ENCODE measurements at regions not wholly inside any gene's neighbourhood (a gene's known extent, or its start where the extent isn't known, plus 50 kb on each side); places are given as distances from the start of the nearest gene placed in this dataset.

- intact Hi-C loops (cut with DNase I), result loop anchor here (5.0 kb wide), 1 partner anchor 1395 kb away; no protein-coding TSS in a partner anchor
These were observed 97.2 kb downstream of the TRIM36 start for GRCh38 chr5:115072266-115073064.

DNA sequence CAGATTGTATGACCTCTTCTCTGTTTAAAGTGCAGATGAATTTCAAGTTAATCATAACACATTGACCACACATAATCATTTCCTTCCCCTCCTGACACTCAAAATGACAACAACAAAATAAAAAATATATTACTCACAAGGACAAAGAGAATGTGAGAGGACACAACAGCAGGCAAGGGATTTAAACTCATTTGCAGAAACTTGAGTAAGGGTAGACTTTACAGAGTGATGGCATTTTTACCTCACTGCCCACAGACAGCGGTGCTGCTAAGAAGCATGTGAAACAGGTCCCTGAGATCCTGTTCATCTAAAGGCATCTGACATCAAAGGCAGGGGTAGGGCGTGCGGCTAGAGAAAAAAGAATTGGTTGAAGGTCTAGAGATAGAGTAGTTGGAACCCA is 99.0 kb downstream of the TRIM36 start:
- intact Hi-C loops (cut with DNase I), result loop anchor here (5.0 kb wide), 1 partner anchor 1393 kb away; no protein-coding TSS in a partner anchor
- no peak for DNase-seq

More at GRCh38 chr5:115072266-115073064, 97.2 kb downstream of the TRIM36 start:
- DNase-seq, result no peak

- intact Hi-C loops (cut with DNase I), result loop anchor here (5.0 kb wide), 2 partner anchors 1382 to 1457 kb away; no protein-coding TSS in a partner anchor
- peak in 7 of 10 donors; percentile 17 to 84 (median 32) for DNase-seq
These were observed 100.4 kb downstream of the TRIM36 start for GRCh38 chr5:115069087-115069968.

DNA sequence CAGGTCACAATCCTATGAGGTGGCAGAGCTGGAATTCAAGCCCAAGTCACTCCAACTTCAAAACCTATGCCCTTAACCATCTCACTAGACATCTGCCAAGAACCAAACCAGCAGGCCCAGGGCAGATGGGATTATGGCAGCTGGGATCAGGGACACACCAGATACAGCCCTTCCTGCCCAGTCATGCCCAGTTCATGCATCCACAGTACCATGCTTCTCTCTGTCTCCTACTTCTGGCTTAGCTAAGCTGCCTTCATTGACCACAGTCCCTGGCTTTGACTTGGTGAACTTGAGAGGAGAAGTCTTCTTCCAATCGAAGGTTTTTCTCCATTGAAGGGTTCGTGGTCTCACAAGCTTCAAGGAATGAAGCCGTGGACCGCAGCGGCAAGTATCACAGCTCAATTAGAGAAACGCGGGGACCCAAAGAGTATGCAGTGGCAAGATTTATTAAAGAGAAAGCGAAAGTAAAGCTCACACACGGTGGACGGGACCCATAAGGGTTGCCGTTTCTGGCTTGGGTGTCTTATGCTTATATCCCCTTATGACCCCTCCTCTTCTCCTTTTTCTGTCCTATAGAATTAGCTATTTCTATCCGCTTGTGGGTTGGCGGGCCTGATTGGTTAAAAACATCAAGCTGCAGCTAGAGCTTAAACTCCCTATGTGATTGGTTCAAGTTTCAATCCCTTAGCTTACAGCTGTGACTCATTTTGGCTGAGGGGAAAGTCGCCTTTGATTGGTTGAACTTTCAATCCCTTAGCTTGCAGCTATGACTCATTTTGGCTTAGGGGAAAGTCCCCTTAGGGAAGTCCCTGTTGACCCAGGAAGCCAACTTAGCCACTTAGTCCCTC is 101.2 kb downstream of the TRIM36 start:
- intact Hi-C loops (cut with DNase I), result loop anchor here (5.0 kb wide), 2 partner anchors 1381 to 1456 kb away; no protein-coding TSS in a partner anchor
- no peak for DNase-seq

DNA sequence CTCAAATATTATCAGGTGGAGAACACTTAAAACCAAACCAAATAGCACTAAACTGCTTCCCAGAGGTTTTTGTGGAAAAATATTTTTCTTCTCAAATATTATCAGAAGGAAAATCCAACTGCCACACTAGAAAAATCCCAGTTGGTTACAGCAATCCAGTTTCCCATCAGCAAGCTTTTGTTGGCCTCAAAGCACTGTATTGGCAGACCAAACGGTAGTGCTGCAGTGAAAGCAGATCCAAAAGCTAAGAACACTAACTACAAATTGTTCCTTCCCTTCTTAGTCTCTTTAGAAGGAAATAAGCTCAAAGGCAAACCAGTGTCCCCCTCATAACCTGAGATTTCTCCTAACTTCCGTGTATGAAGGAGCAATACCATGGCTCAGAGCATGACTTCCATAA is 105.3 kb downstream of the TRIM36 start:
- no peak for DNase-seq

DNA sequence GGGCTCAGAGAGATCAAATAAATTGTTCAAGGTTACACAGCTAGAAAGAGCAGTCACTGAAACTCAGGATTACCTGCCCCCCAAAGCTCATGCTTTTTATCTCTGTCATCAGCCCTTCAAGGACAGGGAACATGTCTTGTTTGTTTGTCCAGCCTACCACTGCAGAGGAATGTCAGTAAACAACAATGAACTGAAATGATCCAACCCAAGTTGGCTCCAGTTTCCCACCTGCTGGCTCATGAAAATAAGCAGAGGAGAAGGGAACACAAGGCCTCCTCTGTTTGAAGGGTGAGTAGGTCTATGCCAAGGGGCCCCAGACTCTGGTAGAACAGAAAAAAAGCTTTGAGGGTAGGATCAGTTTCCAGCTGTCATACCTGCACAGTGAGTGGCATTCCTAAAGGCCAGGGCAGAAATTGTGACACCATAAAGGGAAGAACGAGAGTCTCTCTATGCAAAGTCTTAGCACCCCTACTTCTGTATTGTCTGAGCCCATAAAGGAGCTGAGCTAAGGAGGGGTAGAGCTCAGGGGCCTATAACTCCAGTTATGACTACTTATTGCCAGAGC is 115.2 kb downstream of the TRIM36 start:
- intact Hi-C loops (cut with DNase I), result no loop called here

More for the DNA sequence above, 105.3 kb downstream of the TRIM36 start:
- intact Hi-C loops (cut with DNase I), result no loop called here

GRCh38 chr5:115052948-115053347 is 116.8 kb downstream of the TRIM36 start:
- DNase-seq, result no peak
- intact Hi-C loops (cut with DNase I), result no loop called here

More for the DNA sequence above, 115.2 kb downstream of the TRIM36 start:
- DNase-seq, result no peak

DNA sequence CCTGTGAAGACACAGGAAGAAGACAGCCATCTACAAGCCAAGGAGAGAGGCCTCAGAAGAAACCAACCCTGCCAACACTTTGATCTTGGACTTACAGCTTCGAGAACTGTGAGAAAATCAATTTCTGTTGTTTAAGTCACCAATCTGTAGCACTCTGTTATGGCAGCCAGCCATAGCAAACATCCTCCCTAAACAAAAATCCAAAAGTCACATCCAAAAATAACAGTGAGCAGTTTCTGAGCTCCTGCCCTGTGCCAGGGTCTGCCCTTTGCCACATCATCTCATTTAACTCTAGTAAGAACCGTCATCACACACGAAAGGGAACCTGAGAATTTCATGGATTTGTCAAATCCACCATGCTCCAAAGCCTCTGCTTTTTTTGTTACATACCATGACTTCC is 118.8 kb downstream of the TRIM36 start:
- intact Hi-C loops (cut with DNase I), result no loop called here
- no peak for DNase-seq

DNA sequence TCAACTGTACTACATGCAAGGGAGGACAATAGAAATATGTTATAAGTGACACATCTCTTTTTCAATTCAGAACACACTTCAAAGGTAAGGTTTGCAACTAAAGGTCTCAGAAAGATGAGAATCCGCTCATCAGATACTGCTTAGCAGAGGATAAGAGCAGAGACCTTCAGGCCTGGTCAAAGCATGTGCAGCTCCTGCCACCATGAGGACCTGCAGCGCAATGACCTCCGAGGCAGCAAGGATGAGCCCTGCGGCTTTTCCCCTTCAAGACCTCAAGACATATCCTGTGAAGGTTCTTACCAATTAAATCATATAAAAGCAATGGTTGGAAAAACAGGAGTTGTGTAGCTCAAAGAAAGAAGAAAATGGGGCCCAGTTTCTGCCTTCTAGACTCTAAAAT is 135.8 kb downstream of the TRIM36 start:
- peak; percentile 12 to 88 (median 34) for DNase-seq
- intact Hi-C loops (cut with DNase I), result no loop called here

DNA sequence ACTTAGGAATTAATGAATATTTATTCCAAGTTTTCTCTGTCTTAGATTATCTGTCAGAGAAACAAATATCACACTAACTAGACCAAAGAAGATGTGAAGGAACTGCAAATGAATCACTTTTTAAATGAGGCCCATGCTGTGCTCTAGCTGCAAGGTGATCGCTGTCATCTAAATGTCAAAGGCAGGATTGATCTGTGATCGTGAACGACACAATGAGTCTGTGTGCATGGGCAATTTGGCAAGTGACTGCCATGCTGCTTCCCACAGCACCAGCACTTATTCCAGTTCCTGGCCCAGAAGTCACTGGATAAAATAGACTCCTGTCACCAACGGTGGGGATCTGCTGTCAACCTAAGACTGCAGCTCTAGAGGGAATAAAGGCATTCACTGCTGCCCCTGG is 141.2 kb downstream of the TRIM36 start:
- intact Hi-C loops (cut with DNase I), result no loop called here
- no peak for DNase-seq

- no peak for DNase-seq
- intact Hi-C loops (cut with DNase I), result no loop called here
These were observed 144.8 kb downstream of the TRIM36 start for GRCh38 chr5:115024922-115025321.

- intact Hi-C loops (cut with DNase I), result no loop called here
- DNase-seq, result no peak
These were observed 147.4 kb downstream of the TRIM36 start for GRCh38 chr5:115022303-115022702.

DNA sequence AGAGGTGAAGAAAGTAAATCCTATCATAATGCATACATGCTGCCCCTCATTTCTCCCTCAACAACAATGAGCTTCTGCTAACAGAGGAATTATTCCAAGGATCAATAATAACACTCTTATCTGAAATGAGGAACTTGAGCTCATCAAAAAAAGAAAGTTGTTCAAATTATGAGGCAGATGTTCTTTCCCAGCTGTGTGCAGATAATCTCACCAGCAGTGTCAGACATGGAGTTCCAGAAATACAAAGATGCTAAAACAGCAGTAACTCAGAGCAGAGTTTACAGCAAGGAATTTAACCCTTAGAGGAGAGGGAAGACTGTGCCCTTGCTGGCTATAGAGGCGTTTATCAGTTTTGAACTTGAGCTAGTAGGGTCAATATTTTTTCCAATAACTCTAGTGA is 153.1 kb downstream of the TRIM36 start:
- no peak for DNase-seq
- intact Hi-C loops (cut with DNase I), result no loop called here

GRCh38 chr5:114999176-114999575 is 170.5 kb downstream of the TRIM36 start:
- peak in 1 of 10 donors; percentile 83 for DNase-seq
- intact Hi-C loops (cut with DNase I), result no loop called here

DNA sequence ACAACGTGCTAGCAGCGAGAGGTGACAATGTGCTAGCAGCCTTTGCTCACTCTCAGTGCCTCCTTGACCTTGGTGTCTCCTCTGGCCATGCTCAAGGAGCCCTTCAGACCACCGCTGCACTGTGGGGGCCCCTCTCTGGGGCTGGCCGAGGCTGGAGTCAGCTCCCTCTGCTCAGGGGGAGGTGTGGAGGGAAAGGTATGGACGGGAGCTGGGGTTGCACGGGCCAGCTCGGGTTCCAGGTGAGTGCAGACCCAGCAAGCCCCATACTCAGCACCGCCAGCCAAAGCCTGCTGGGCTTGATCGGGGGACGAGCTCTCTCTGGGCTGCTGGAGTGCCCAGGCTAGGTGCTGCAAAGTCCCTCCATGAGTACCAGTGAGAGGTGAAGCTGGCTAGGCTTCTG is 180.2 kb downstream of the TRIM36 start:
- DNase-seq, result peak in 1 of 10 donors; percentile 63
- intact Hi-C loops (cut with DNase I), result no loop called here

DNA sequence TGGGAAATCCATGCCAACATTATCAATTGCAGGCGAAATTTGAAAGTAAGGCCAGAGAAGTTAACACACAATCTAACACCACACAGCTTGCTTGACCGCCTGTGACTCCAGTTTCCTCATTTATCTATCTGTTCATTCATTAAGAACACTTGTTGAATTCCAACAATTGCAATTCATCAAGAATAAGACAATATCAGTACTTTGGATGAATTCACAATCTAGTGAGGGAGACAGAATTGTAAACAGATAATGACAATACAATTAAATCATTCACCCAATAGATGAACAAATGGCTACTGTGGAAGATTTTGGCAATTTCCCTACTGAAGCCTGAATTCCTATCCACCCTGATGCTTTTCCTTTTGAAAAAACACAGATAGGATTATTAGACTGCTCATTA is 181.6 kb downstream of the TRIM36 start:
- no peak for DNase-seq
- intact Hi-C loops (cut with DNase I), result no loop called here

GRCh38 chr5:114984796-114985195 is 184.9 kb downstream of the TRIM36 start:
- intact Hi-C loops (cut with DNase I), result no loop called here
- DNase-seq, result no peak

GRCh38 chr5:114981111-114981510 is 188.6 kb downstream of the TRIM36 start:
- intact Hi-C loops (cut with DNase I), result no loop called here

GRCh38 chr5:114977979-114978573 is 191.6 kb downstream of the TRIM36 start:
- intact Hi-C loops (cut with DNase I), result no loop called here
- no peak for DNase-seq

More at GRCh38 chr5:114981111-114981510, 188.6 kb downstream of the TRIM36 start:
- DNase-seq, result no peak

All from posterior cingulate gyrus (tissue), 11 donors.